Activated CD8-positive, alpha-beta memory T cell treated with anti-CD3 and anti-CD28 coated beads for 1 hour (primary cell): ENCODE measurements at regions not wholly inside any gene's neighbourhood (a gene's known extent, or its start where the extent isn't known, plus 50 kb on each side); places are given as distances from the start of the nearest gene placed in this dataset.

Experiments
- DNase-seq, 2 donors: peaks; one replicate each; pipeline ENCODE4 v3.0.0-alpha.2; 2020; ENCODE audit warnings: low read depth in 1 of 2; ENCODE audit errors: extremely low read depth in 1 of 2

GRCh38 chr7:130958846-130959245 lies 224.8 kb upstream of the KLF14 start:
- no peak for DNase-seq

GRCh38 chr7:130959743-130960207 lies 225.8 kb upstream of the KLF14 start:
- DNase-seq = no peak

- DNase-seq = no peak
These were observed 226.4 kb upstream of the KLF14 start for GRCh38 chr7:130960208-130960988.

DNA sequence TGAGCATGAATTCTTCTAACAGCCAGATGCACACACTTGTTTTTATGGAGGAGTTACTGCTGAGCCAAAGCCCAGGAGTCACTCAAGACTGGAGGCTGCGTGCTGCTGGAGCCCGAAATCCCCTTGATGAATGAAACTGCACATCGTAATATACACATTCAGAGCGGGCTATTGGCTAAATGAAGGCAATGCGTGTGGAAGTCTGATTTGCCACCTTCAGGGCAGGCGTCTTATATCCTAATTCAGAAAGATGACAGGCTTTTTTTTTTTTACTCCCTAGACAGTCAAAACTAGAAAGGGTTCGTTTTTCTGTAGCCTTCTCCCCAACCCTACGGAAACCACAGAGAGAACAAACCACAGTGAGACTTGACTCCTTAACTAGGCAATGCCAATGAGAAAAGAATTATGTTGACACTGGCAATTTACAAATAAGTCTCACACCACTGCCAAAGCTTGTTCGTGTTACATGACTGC lies 227.2 kb upstream of the KLF14 start:
- DNase-seq = no peak

DNA sequence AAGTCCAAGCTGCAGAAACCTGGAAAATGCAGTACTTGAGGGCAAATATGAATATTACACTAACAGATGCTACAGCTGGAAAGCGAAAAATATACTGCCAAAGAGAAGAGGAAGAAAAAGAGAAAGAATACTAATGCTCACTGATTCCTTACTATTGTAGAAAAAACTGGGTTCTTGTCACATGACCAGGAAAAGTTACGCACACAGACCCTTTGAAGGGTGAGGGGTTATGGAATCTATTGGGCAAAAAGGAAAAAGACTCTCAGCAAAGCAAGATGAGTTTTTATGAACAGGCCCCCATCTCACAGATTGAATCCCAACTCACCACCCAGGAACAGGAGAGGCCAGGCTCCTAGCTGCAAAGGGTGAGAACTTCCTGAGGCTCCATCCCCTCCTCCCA lies 228.1 kb upstream of the KLF14 start:
- no peak for DNase-seq

DNA sequence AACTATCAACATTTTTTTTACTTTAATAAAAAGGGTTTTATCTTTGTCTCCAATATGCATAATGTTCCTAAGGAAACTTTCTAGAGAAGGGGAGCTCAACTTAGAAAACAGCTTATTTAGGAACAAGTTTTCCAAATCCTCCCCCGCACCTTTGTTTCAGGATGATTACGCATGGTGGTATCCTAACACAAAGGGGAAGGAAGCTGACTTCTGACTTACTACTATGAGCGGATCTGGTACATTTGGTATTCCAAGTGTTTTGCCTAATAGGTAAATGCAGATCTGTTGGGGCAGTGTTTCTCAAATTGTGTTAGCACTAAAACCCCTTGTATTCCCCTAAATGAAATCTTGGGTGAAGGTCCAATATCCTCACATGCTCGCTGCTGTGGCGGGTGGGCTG lies 229.3 kb upstream of the KLF14 start:
- DNase-seq = no peak

GRCh38 chr7:130965515-130965914 lies 231.5 kb upstream of the KLF14 start:
- DNase-seq = no peak

DNA sequence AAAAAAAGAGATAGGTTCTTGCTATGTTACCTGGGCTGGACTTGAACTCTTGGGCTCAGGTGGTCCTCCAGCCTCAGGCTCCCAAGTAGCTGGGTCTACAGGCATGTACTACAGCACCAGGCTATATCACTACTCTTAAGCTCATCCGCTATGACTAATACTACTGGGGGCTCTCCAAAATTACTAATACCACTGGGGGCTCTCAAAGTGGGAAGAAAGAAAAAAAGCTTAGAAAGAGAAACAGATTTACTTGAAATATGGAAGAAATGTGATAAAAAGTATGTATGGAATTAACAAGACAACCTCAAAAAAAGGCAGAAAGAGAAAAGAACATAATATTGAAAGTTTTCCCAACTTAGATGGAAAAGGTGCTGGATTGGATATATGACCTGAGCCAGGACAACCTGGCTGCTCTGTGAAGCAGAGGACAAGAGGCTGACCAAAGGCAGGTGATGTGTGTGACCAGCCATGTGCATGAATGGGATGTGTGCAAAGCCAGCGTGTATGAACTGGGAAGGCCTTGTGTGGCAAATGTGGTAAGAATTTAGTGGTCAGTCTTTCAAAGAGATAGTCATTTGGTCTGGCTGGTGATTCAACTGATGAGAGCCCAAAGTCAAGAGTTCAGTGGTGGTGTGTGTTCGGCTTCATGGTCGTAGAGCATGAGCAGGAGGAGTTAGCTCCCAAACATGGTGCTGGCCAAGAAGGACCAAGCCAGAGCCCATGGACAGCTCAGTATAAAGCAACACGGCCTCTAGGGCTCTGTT lies 232.4 kb upstream of the KLF14 start:
- DNase-seq = no peak

GRCh38 chr7:130970196-130970595 lies 236.2 kb upstream of the KLF14 start:
- DNase-seq = no peak

- no peak for DNase-seq
These were observed 236.7 kb upstream of the KLF14 start for GRCh38 chr7:130970696-130971095.

DNA sequence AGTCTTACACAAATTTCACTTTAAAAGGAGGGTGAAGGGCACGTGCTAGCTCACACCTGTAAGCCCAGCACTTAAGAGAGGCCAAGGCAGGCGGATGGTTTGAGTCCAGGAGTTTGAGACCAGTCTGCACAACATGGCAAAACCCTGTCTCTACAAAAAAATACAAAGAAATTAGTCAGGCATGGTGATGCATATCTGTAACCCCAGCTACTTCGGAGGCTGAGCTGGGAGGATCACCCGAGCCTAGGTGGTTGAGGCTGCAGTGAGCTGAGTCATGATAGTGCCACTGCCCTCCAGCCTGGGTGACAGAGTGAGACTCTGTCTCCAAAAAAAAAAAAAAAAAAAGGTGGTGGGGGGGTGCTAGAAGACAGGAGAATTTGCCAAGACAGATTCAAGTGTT lies 237.3 kb upstream of the KLF14 start:
- no peak for DNase-seq

DNA sequence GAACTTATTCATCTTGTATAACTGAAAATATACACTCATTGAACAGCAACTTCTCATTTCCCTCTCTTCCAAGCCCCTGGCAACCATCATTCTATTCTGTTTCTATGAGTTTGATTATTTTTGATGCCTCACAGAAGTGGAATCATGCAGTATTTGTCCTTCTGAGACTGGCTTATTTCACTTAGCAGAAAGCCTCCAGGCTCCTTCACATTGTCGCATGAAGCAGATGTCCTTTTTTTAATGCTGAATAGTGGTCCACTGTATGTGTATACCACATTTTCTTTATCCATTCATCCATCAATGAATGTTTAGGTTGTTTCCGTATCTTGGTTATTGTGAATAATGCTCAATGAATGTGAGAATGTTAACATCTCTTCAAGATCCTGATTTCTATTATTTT lies 238.2 kb upstream of the KLF14 start:
- DNase-seq = no peak

GRCh38 chr7:130973637-130974036 lies 239.6 kb upstream of the KLF14 start:
- DNase-seq = no peak

DNA sequence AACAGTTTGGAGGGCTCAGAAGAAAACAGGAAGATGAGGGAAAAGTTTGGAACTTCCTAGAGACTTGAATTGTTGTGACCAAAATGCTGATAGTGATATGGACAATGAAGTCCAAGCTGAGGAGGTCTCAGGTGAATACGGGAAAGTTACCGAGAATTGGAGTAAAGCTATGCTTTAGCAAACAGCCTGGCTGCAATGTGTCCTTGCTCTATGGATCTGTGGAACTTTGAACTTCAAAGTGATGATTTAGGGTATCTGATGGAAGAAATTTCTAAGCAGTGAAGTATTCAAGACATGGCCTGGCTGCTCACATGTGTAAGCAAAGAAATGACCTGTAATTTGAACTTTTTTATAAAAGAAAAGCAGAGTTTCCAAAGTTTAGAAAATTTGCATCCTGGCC lies 240.2 kb upstream of the KLF14 start:
- DNase-seq = no peak

GRCh38 chr7:130974794-130975193 lies 240.8 kb upstream of the KLF14 start:
- DNase-seq = no peak

DNA sequence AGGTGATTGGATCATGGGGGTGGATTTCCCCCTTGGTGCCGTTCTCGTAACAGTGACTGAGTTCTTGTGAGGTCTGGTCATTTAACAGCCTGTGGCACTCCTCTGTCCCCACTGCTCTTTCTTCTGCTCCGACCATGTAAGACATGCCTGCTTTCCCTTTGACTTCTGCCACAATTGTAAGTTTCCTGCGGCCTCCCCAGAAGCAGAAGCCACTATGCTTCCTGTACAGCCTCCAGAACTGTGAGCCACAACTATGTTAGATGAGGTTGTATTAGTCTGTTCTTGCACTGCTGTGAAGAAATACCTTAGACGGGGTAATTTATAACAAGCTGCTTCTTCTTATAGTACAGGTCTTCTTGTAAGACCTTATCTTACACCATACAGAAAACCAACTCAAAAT lies 241.7 kb upstream of the KLF14 start:
- DNase-seq = no peak

GRCh38 chr7:130982160-130982638 lies 248.2 kb upstream of the KLF14 start:
- no peak for DNase-seq

DNA sequence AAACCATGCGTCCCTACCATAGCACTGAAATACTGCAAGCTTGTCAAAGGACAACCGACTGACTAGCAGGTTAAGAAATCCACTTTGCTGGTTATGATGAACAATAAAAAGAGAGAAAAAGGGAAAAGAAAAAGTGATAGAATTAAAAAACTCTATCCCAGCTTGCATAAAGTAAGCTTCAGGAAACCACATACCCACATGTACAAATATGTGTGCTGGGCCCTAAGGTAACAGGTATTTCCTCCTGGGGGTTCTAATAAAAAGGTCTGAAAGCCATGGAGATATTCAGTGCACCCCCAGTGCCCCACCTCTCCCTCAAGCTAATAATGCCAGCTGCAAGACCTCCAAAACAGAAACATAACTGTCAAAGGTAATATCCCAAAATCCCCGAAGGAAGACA lies 248.6 kb upstream of the KLF14 start:
- DNase-seq = no peak

DNA sequence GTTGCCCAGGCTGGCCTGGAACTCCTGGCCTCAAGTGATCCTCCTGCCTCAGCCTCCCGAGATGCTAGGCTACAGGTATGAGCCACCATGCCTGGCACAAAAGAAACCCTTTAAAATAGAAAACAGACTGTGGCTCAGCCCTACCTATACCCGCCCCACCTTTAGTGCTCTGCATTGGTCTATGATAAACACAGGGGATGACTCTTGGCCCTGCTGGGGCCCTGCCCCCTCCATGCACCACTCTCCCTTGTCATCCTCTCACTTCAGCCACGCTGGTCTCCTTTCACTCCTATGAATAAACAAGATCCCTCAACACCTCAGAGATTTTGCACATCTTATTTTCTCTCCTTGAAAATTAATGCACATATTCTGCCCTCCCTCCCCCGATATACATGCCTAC lies 251.4 kb upstream of the KLF14 start:
- no peak for DNase-seq

DNA sequence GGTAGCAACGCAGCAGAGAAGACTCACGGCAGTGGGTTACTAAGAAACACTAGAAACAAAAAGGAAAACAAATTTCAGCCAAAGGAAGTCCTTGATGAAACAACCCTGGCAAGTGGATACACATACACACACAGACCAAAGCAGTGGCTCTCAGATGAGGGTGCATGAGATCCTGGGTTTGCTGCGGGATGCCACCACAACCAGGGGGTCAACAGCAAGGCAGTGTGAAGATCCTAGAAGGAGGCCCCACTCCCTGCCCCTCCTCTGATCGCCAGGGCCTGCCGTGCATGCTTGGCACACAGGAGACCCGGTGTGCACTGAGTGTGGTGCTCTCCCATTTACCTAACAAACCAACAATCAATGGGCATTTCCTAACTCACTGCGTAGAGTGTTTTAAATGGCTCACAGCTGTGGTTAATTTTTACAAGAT lies 252.3 kb upstream of the KLF14 start:
- DNase-seq = no peak

DNA sequence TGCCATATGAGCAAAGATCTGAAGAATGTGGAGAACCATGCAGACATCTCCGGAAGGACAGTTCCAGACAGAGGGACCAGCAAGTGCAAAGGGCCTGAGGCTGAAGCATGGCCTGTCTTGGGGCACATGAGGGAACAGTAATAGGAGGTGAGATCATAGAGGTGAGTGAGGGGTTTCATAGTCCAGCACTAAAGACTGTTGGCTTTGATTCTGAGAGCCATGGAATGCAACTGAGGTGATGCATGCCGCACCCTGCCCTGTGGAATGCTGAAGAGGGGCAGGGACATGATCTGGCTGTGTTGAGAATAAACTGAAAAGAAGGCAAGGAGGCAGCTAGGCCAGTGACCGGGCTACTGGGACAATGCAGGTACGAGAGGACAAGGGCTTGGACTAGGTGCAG lies 253.1 kb upstream of the KLF14 start:
- DNase-seq = no peak

DNA sequence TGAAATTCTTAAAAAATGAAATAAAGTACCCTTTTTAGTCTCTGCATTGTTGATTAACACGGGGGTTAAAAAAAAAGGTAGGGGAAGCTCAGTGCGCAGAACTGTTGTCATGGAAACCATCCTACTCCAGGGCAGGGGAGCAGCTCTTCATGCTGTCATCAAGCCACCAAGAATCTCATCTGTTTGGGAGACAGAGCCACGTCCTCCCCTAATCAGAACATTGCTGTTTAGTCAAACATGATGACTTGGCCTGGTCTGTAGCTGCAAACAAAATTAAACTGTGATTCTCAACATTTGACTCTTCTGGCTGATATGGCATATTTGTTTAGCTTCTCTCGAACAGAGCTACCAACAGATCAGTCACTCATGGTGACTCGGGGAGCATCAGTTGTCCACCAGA lies 254.4 kb upstream of the KLF14 start:
- DNase-seq = no peak
